ENCODE measurements at regions not wholly inside any gene's neighbourhood (a gene's known extent, or its start where the extent isn't known, plus 50 kb on each side); places are given as distances from the start of the nearest gene placed in this dataset.

GRCh38 chr20:52438326-52438963, 246.9 kb upstream of the ZFP64 start:
- TF ChIP-seq, protein P1, sequence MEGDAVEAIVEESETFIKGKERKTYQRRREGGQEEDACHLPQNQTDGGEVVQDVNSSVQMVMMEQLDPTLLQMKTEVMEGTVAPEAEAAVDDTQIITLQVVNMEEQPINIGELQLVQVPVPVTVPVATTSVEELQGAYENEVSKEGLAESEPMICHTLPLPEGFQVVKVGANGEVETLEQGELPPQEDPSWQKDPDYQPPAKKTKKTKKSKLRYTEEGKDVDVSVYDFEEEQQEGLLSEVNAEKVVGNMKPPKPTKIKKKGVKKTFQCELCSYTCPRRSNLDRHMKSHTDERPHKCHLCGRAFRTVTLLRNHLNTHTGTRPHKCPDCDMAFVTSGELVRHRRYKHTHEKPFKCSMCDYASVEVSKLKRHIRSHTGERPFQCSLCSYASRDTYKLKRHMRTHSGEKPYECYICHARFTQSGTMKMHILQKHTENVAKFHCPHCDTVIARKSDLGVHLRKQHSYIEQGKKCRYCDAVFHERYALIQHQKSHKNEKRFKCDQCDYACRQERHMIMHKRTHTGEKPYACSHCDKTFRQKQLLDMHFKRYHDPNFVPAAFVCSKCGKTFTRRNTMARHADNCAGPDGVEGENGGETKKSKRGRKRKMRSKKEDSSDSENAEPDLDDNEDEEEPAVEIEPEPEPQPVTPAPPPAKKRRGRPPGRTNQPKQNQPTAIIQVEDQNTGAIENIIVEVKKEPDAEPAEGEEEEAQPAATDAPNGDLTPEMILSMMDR (IDR thresholded peaks at IDR 0.05) = no peak
- TF ChIP-seq EZH2 (IDR thresholded peaks at IDR 0.05; ENCODE audit: borderline replicate concordance, insufficient read depth, low read depth, low read length, poor library complexity, severe bottlenecking) = no peak
